Smooth muscle cell of the brain vasculature (primary cell): ENCODE measurements at regions not wholly inside any gene's neighbourhood (a gene's known extent, or its start where the extent isn't known, plus 50 kb on each side); places are given as distances from the start of the nearest gene placed in this dataset.

Source experiments
- DNase-seq: peaks from one replicate; pipeline ENCODE4 v3.0.0-alpha.2; 2012; ENCODE audit warnings: low read depth, low spot score

GRCh38 chr2:62447411-62447810, 58.6 kb downstream of the TMEM17 start:
- DNase-seq: no peak

DNA sequence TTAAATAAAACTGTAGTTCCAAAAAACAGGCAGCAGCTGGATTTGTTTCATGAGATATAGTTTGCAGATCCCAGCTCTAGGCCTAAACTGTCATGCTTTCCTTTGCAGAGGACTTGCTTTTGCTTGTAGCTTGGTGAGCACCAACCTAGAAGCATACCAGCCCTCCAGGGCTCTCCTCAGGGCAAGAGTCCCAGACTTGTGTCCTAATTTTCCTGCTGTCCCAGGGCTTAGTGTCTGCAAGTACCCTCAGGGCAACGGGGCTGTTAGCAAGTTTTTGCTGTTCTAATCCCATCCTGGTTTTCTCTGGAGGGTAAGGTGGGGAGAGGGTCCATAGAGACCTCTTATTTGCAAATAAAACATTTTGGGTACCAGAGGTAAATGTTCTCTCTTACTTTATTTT, 59.5 kb downstream of the TMEM17 start:
- no peak for DNase-seq

GRCh38 chr2:62443886-62444285, 62.1 kb downstream of the TMEM17 start:
- DNase-seq: no peak

DNA sequence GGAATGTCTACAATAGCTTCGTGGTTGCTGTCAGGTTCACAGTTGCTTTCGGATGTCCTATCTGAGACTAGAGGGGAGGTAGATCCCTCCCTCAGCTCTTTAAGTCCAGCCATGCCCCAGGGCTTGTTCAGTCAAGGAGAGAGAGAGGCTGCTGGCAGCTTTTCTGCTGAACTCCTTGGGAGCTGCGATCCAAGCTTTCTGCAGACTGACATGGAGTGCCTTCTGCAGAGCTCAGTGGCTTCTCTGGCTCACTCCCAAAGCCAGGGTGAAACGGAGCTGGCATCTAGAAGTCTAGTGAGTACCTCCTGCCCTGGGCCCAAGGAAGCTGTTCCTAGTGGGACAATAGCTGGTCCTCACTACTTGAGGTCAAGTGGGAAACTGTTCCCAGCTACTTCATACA, 62.5 kb downstream of the TMEM17 start:
- DNase-seq: no peak

DNA sequence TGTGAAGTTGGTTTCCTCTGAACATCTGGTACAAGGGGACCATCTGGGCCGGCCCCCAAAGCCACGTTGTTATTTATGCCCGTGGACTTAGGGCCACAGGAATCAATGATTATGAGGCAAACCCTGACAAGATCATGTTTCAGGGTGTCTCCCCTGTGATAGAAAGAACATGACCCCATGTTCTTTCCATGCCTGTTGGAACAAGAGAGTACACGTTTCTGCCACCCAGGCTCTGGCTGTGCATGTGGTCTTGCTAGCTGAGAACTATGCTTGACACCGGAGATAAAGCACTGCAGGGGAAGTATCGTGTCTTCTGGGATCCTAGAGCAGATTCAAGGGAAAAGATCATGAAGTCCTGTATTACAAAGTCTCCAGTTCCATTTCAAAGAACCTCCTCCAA, 64.2 kb downstream of the TMEM17 start:
- no peak for DNase-seq

GRCh38 chr2:62441421-62441820, 64.6 kb downstream of the TMEM17 start:
- DNase-seq: no peak

DNA sequence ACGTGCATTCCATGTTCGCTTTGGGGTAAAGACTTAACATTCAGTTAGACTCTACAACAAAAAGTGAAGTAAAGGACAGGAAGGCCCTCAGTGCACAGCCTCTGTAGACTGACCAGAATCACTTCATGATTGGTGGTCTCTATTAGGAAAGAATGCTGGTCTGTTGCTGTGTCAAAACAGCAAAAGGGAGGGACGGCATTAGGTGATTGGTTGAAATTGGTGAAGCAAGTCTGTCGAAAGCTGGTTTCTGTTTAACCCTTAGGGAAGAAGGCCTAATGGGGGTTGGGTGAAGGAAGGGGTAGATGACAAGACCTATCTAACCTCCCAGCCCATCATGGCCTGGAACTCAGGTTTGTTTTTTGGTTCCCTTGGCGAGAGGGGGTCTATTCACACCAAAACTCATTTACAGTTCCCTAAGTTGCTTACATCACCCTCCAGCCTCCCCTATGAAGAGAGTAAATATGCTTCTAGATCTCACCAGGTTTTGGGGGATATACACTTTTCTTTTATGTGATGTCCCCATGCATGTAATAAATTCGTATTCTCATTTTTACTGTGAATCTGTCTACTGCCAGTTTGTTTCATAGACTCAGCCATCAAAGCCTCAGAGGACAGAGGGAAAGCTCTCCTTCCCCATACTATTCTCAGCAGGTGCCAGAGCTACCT, 65.6 kb downstream of the TMEM17 start:
- no peak for DNase-seq

GRCh38 chr2:62439425-62439824, 66.6 kb downstream of the TMEM17 start:
- DNase-seq: no peak

DNA sequence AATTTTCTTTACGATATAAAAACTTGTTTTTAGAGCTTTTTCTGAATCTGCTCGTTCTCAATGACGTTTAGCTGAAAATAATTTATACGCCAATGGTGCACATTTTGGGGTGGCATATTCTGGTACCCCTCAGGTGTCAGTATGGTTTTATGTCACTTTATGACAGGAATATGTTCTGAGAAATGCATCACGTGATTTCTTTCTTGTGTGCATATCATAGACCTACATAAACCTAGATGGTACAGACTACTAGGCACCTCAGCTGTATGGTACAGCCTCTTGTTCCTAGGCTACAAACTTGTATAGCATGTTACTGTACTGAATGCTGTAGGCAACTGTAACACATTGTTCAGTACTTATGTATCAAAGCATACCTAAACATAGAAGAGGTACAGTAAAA, 68.2 kb downstream of the TMEM17 start:
- no peak for DNase-seq

- no peak for DNase-seq
Measured at GRCh38 chr2:62435720-62436119, 70.3 kb downstream of the TMEM17 start.

DNA sequence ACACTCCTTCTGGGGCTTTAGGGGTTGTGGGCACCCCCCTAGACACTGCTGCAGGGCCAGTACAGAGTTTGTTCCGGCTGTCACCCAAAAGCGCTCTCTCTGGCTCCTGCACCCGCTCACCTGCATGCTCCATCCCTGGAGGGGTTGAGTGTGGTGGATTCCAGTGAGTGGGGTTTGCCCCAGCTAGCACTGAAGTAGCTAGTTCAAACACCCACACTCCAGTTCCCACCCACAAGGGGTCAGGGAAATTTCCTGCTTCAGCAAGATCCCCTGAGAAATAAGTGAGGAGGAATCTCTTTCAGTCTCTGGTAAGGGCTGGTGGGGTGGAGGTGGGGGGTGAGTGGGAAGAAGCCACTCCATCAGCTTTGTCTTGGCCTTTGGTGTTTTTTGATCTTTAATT, 73.6 kb downstream of the TMEM17 start:
- no peak for DNase-seq

DNA sequence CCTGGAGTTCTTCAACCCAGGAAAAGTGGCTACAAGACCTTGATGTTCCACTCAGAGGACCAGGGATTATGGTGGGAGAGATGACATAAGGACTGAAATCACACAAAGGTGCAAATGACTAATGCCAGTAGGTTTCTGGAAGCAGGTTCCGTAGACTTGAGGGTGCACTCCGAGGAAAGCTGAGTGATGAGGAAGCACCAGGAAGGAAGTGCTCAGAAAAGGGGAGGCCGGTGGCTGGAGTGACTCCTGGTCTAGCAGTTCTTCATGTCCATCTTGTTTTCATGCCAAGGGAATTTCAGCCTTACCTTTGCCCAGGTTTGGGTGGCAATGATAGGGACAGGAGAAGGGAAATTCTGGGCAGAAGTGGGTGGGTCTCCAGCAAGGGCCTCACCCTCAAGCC, 74.5 kb downstream of the TMEM17 start:
- DNase-seq: no peak

- DNase-seq: no peak
Measured at GRCh38 chr2:62430146-62430545, 75.8 kb downstream of the TMEM17 start.

- no peak for DNase-seq
Measured at GRCh38 chr2:62427146-62427545, 78.8 kb downstream of the TMEM17 start.

GRCh38 chr2:62426154-62426912, 79.7 kb downstream of the TMEM17 start:
- DNase-seq: no peak

DNA sequence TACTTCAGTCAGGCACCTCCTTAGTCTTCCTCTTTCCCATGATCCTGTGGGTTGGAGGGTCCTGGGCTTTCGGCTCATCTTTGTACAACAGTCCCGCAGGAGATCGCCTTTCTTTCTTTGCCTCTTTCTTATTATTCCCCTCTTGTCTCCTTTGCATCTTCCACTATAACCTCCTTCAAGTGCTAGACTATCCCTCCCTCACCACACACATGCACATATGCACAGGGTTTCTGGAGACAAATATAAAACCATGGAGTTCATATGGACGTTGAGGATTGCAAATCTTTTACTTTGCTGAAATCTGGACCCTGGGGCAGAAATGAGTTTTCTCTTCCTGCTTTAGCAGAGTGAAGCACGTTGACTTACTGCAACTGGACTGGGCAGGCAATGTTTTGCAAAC, 80.3 kb downstream of the TMEM17 start:
- no peak for DNase-seq

DNA sequence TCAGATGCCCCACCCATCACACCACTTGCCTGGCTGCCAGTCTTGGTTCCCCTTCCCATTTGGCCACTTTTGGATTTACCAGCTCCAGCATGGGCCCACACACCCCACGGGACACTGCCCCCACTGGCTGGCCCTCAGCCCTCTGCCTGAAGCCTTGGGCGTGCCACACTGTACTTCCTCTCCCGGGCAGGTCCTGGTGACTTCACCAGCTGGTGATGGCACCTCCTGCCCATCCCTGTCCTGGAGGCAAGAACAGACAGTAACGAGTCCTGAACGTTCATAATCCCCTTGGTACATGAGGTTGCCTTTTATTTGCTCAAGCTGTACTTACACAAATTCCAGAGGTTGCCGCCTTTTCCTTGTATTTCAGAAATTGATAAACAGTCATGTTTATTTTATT, 81.1 kb downstream of the TMEM17 start:
- DNase-seq: no peak

GRCh38 chr2:62423883-62424458, 82.0 kb downstream of the TMEM17 start:
- no peak for DNase-seq

DNA sequence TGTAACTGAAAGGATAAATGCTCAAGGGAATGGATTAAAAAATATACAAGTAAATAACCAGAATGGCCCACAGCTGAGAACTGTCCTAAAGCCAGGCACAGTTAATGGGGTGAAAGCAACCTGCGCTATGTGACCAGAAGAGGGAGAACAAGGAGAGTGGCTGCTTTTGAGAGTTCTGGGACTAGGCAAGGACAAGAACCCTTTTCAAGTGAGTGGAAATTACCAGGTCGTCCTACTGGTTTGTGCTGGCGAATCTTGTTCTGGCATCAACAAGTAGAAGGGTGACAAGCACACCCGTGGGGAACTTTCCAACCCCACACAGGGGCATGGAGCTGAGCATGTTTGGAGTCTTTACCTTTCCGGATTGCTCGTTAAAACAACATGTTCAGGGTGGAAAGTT, 82.8 kb downstream of the TMEM17 start:
- DNase-seq: no peak

DNA sequence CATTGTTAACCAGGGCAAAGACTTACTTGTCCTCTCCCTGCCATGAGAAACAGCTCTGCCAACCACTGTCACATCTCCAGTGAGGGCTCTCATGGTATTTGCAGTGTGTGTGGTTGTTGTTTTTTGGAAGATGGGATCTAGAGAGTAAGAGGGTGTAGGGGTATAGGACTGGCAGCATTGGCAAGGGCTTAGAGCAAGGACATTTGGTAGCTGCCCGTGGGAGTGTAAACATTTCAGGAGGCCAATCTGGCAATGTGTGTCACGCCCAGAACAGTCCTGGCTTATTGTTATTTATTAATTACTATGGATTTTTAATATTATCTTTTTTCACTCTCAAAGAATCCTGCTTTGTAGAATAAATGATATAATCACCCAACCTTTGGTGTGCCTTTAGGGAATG, 90.5 kb downstream of the TMEM17 start:
- no peak for DNase-seq

DNA sequence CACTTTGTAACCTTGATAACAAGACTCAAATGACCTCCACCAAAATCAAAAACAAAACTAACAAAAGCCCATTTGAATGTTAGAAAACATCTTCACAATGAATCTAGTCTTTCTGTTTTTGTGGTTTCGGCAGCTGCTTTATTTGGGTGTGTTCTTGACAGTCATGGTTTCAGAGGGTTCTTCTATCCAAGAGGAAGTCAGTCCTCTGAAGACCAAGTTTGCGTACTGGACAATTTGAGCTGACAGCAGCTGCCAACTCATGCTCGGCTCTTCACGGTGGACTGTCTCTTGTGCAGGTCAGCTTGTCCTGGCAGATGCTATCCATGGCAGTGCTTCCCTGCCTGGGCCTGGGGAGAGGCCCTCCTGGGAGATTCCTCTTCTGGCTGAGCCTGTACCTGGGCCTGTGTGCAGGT, 91.0 kb downstream of the TMEM17 start:
- no peak for DNase-seq

DNA sequence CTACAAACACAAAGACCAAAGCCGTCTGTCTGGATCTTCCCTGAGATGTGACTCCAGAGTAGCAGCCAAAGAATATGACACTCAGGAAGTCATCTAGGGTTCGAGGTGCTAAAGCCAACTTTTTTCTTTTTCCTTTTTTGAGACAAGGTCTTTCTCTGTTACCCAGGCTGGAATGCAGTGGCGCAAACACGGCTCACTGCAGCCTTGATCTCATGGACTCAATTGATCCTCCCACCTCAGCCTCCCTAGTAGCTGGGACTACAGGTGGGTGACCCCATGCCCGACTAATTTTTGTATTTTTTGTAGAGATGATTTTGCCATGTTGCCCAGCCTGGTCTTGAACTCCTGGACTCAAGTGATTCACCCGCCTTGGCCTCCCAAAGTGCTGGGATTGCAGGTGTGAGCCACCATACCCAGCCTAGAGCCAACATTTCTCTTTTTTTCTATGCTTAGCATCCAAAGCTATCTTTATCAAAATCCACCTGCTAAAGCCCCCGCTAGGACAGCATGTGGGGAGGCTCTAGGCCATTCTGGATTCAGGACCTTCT, 92.8 kb downstream of the TMEM17 start:
- no peak for DNase-seq

DNA sequence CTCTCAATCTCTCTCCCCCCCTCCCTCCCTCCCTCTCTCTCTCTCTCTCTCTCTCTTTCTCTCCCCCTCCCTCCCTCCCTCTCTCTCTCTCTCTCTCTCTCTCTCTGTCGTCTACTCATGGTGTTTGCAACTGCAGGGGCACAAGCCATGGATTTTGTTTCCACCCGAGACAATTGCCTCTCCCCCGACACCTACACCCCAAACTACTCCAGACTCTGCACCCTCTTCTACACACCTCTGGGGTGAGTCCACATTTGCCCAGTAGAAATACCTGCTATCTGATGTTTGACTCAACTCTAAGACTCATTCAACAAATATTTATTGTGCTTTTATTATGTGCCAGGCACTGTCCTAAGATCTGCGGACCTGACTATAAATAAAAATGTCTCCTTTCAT, 93.7 kb downstream of the TMEM17 start:
- no peak for DNase-seq
